Activated naive CD8-positive, alpha-beta T cell (primary cell): ENCODE measurements at regions not wholly inside any gene's neighbourhood (a gene's known extent, or its start where the extent isn't known, plus 50 kb on each side); places are given as distances from the start of the nearest gene placed in this dataset.
"Not testable (repeated sequence)": the region's sequence is repeated elsewhere in the genome, so short reads cannot be mapped to it uniquely, and the experiment has no call there.

Source experiments
- H3K27ac Mint-ChIP-seq: one replicate; pipeline ENCODE4 v1.8.0; 2021; ENCODE audit warnings: mixed read lengths
- H3K27me3 Mint-ChIP-seq: one replicate; pipeline ENCODE4 v1.8.0; 2021; ENCODE audit warnings: mixed read lengths
- H3K36me3 Mint-ChIP-seq: one replicate; pipeline ENCODE4 v1.8.0; 2021; ENCODE audit warnings: mixed read lengths
- H3K4me1 Mint-ChIP-seq: one replicate; pipeline ENCODE4 v1.8.0; 2021; ENCODE audit warnings: low read depth, mixed read lengths
- H3K4me3 Mint-ChIP-seq: one replicate; pipeline ENCODE4 v1.8.0; 2021; ENCODE audit warnings: mild to moderate bottlenecking, mixed read lengths
- H3K9me3 Mint-ChIP-seq: one replicate; pipeline ENCODE4 v1.8.0; 2021; ENCODE audit warnings: low read depth, mixed read lengths

DNA sequence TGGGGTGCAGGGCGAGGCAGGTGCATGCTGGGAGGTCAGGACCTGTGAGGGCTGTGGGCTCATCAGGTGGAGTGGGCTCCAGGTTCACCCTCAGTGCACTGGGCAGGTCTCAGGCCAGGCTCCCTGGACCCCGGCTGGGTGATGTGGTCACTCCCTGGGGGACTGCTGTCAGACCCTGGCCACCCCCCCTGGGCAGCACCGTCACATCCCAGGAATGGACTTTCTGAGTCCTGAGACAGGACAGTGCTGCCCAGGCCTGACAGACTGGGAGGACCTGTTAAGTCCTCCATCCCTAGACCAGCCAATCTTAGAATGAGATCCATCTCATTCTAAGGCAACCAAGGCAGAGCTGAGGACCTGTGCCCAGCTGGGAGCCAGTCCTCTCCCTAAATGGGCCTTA is 227.2 kb downstream of the CWH43 start:
- not testable (repeated sequence) for H3K4me3 Mint-ChIP-seq, H3K27ac Mint-ChIP-seq, H3K9me3 Mint-ChIP-seq, H3K36me3 Mint-ChIP-seq, H3K4me1 Mint-ChIP-seq, H3K27me3 Mint-ChIP-seq

GRCh38 chr4:49213750-49214149 is 227.7 kb downstream of the CWH43 start:
- not testable (repeated sequence) for H3K4me3 Mint-ChIP-seq, H3K36me3 Mint-ChIP-seq, H3K27ac Mint-ChIP-seq, H3K9me3 Mint-ChIP-seq, H3K27me3 Mint-ChIP-seq, H3K4me1 Mint-ChIP-seq

- H3K4me1 Mint-ChIP-seq, H3K27ac Mint-ChIP-seq, H3K4me3 Mint-ChIP-seq, H3K27me3 Mint-ChIP-seq, H3K36me3 Mint-ChIP-seq, H3K9me3 Mint-ChIP-seq: not testable (repeated sequence)
Observed at GRCh38 chr4:49214453-49215081, 228.5 kb downstream of the CWH43 start.

DNA sequence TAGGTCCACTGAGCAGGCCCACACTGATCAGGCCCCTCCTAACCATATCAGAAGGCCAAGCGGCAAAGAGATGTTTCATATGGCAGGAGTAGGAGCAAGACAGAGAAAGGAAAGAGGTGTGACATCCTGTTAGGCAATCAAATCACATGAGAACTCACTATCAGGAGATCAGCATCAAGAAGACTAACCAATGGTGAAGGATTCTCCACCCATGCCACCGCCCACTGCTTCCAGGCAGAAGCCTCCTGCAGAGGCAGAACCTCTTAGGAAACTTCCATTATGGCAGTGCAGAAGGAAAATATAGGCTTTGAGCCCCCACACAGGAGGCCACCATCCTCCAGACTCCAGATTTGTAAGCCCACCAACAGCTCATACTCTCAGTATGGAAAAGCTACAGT is 229.0 kb downstream of the CWH43 start:
- H3K27me3 Mint-ChIP-seq, H3K4me1 Mint-ChIP-seq, H3K9me3 Mint-ChIP-seq, H3K36me3 Mint-ChIP-seq, H3K27ac Mint-ChIP-seq, H3K4me3 Mint-ChIP-seq: not testable (repeated sequence)

GRCh38 chr4:49216606-49217005 is 230.5 kb downstream of the CWH43 start:
- H3K4me1 Mint-ChIP-seq, H3K36me3 Mint-ChIP-seq, H3K4me3 Mint-ChIP-seq, H3K27me3 Mint-ChIP-seq, H3K27ac Mint-ChIP-seq: not testable (repeated sequence)
- H3K9me3 Mint-ChIP-seq, result peaks cover 15% of the 10 kb centered on the region

DNA sequence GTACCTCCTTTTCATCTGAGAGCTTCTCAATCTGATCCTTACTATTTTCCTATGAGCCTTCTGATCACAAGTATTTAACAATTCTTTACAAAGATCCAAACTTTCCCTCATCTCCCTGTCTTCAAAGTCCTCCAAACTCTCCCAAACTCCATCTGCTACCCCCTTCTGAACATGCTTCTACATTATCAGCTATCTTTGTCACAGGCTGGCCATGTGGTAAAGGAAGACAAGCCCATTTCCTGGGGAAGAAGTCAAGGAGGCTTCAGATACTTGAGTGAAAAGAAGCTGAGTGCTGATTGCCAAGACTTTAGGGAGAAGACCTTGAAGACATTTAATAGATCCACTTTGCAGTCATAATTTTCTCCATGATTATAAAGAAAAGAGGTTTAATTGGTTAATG is 231.4 kb downstream of the CWH43 start:
- H3K4me3 Mint-ChIP-seq, result no peak overlapping the region
- no peak overlapping the region for H3K27ac Mint-ChIP-seq
- H3K36me3 Mint-ChIP-seq, result no peaks in the 10 kb centered on the region
- H3K27me3 Mint-ChIP-seq, result no peaks in the 10 kb centered on the region
- H3K4me1 Mint-ChIP-seq, result no peaks in the 10 kb centered on the region
- H3K9me3 Mint-ChIP-seq, result peaks cover 19% of the 10 kb centered on the region

DNA sequence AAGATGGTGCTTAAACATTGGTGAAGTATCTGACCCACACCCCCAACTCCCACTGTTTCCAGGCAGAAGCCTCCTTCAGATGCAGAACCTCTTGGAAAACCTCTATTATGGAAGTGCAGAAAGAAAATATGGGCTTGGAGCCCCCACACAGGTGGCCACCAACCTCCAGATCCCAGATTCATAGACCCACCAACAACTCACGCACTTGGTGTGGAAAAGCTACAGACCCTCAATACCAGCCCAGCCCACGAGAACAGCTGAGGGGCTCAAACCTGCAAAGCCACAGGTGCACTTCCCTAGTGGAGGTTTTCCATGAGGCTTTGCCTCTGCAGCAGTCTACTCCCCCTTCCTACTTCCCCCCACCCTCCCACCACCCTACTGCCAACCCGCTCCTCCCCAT is 232.0 kb downstream of the CWH43 start:
- not testable (repeated sequence) for H3K36me3 Mint-ChIP-seq, H3K4me1 Mint-ChIP-seq, H3K27ac Mint-ChIP-seq, H3K27me3 Mint-ChIP-seq, H3K4me3 Mint-ChIP-seq
- peaks cover 21% of the 10 kb centered on the region for H3K9me3 Mint-ChIP-seq

- H3K4me3 Mint-ChIP-seq, H3K27me3 Mint-ChIP-seq, H3K4me1 Mint-ChIP-seq, H3K36me3 Mint-ChIP-seq, H3K27ac Mint-ChIP-seq: not testable (repeated sequence)
- H3K9me3 Mint-ChIP-seq, result peaks cover 22% of the 10 kb centered on the region
Observed at GRCh38 chr4:49218931-49219330, 232.9 kb downstream of the CWH43 start.

DNA sequence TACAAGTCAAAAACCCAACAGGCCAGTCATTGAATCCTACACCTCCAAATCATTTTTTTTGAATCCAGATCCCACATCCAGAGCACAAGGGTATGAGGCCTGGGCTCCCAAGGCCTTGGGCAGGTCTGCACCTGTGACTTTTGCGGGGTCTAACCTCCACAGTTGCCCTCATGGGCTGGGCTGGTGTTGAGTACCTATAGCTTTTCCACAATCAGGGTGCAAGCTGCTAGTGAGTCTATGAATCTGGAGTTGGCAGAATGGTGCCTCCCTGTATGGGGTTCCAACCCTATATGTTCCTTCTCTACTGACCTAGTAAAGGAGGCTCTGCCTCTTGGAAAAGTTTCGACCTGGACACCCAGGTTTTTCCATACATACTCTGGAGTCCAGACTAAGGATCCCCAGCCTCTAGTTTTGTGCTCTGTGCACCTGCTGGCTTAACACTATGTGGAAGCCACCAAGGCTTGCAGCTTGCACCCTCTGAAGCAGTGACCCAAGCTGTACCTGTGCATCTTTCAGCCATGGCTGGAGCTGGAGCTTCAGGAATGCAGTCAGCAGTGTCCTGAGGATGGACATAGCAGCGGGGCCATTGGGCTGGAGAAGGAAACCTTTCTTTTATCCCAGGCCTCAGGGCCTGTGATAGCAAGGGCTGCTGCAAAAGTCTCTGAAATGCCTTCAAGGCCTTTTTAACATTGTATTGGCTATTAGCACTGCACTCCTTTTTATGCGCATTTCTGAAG is 233.6 kb downstream of the CWH43 start:
- not testable (repeated sequence) for H3K27ac Mint-ChIP-seq, H3K36me3 Mint-ChIP-seq, H3K27me3 Mint-ChIP-seq, H3K4me3 Mint-ChIP-seq, H3K4me1 Mint-ChIP-seq
- peaks cover 25% of the 10 kb centered on the region for H3K9me3 Mint-ChIP-seq

DNA sequence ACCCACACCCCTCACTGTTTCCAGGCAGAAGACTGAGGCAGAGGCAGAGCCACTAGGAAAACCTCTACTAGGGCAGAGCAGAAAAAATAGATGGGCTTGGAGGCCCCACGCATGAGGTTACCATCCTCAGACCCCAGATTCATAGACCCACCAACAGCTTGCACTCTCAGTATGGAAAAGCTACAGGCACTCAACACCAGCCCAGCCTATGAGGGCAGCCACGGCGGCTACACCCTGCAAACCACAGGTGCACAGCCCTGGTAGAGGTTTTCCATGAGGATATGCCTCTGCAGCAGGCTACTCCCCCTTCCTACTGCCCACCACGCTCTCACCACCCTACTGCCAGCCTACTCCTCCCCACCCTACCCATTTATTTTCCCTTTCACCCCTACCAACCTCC is 235.1 kb downstream of the CWH43 start:
- H3K27me3 Mint-ChIP-seq, result no peaks in the 10 kb centered on the region
- no peaks in the 10 kb centered on the region for H3K4me1 Mint-ChIP-seq
- H3K9me3 Mint-ChIP-seq, result peaks cover 25% of the 10 kb centered on the region
- H3K27ac Mint-ChIP-seq, result no peak overlapping the region
- no peak overlapping the region for H3K4me3 Mint-ChIP-seq
- H3K36me3 Mint-ChIP-seq, result no peaks in the 10 kb centered on the region

DNA sequence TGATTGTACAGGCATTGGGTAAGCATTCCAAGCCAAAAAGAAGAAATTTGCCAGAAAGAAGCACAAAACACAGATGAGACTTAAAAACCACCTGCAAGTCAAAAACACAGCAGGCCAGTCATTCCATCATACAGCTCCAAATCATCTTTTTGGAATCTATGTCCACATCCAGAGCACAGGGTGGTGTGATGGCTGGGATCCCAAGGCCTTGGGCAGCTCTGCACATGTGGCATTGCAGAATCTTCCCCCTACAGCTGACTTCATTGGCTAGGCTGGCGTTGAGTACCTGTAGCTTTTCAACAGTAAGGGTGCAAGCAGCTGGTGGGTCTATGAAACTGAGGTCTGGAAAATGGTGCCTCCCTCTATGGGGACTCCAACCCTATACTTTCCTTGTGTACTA is 236.7 kb downstream of the CWH43 start:
- H3K27ac Mint-ChIP-seq, H3K27me3 Mint-ChIP-seq, H3K36me3 Mint-ChIP-seq, H3K4me3 Mint-ChIP-seq, H3K4me1 Mint-ChIP-seq: not testable (repeated sequence)
- peaks cover 25% of the 10 kb centered on the region for H3K9me3 Mint-ChIP-seq

DNA sequence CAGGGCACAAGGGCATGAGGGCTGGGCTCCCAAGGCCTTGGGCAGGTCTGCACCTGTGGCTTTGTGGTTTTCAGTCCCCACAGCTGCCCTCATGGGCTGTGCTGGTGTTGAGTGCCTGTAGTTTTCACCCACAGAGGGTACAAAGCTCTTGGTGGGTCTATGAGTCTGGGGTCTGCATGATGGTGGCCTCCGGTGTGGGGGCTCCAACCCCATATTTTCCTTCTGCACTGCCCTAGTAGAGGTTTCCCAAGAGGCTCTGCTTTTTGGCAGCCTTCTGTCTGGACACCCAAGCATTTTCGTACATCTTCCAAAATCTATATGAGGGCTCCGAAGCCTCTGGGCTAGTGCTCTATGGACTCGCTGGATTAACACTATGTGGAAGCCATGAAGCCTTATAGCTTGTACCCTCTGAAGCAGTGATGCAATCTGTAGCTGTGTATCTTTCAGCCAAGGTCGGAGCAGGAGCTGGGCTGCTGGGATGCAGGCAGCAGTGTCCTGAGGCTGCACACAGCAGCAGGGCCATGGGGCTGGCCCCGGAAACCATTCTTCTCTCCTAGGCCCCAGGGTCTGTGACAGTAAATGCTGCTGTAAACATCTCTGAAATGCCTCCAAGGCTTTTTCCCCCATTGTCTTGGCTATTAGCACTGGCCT is 240.3 kb downstream of the CWH43 start:
- H3K4me3 Mint-ChIP-seq, H3K27ac Mint-ChIP-seq, H3K27me3 Mint-ChIP-seq, H3K4me1 Mint-ChIP-seq, H3K36me3 Mint-ChIP-seq: not testable (repeated sequence)
- H3K9me3 Mint-ChIP-seq, result peaks cover 12% of the 10 kb centered on the region

DNA sequence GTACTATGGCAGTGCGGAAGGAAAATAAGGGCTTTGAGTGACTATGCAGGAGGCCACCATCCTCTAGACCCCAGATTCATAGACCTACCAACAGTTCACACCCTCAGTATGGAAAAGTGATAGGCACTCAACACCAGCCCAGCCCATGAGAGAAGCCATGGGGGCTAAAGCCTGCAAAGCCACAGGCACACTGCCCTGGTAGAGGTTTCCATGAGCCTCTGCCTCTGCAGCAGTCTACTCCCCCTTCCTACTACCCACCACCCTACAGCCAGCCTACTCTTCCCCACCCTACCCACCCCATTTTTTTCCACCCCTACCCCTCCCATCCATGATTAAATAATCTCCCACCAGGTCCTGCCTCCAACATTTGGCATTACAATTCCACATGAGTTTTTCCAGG is 241.9 kb downstream of the CWH43 start:
- H3K36me3 Mint-ChIP-seq, H3K27me3 Mint-ChIP-seq, H3K4me3 Mint-ChIP-seq: not testable (repeated sequence)

DNA sequence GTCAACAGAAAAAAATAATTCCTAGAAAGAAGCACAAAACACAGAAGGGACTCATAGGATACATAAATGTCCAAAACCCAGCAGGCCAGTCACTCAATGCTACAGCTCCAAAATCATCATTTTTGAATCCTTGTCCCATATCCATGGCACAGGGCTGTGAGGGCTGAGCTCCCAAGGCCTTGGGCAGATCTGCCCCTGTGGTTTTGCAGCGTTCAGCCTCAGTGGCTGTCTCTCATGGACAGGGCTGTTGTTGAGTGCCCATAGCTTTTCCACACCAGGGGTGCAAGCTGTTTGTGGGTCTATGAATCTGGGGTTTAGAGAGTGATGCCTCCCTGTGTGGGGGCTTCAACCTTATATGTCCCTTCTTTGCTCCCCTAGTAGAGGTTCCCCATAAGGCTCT is 243.2 kb downstream of the CWH43 start:
- not testable (repeated sequence) for H3K4me1 Mint-ChIP-seq, H3K36me3 Mint-ChIP-seq, H3K27ac Mint-ChIP-seq, H3K27me3 Mint-ChIP-seq, H3K9me3 Mint-ChIP-seq, H3K4me3 Mint-ChIP-seq

More for the DNA sequence above, 241.9 kb downstream of the CWH43 start:
- not testable (repeated sequence) for H3K9me3 Mint-ChIP-seq, H3K4me1 Mint-ChIP-seq, H3K27ac Mint-ChIP-seq

DNA sequence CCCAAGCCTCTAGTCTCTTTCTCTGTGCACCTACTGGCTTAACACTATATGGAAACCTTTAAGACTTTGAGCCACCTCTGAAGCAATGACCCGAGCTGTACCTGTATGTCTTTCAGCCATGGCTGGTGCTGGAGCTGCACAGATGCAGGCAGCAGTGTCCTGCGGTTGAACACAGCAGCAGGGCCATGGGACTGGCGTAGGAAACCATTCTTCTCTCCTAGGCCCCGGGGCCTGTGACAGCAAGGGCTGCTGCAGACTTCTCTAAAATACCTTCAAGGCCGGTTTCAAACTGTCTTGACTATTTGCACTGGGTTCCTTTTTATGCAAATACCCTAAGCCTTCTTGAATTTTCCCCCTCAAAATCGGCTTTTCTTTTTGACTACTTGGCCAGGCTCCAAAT is 243.6 kb downstream of the CWH43 start:
- not testable (repeated sequence) for H3K4me3 Mint-ChIP-seq, H3K36me3 Mint-ChIP-seq, H3K27me3 Mint-ChIP-seq, H3K27ac Mint-ChIP-seq, H3K4me1 Mint-ChIP-seq, H3K9me3 Mint-ChIP-seq

- H3K4me3 Mint-ChIP-seq, H3K27ac Mint-ChIP-seq, H3K27me3 Mint-ChIP-seq, H3K4me1 Mint-ChIP-seq, H3K9me3 Mint-ChIP-seq, H3K36me3 Mint-ChIP-seq: not testable (repeated sequence)
Observed at GRCh38 chr4:49233346-49233745, 247.3 kb downstream of the CWH43 start.
